Right atrium auricular region (tissue), 2 donors: ENCODE measurements at regions not wholly inside any gene's neighbourhood (a gene's known extent, or its start where the extent isn't known, plus 50 kb on each side); places are given as distances from the start of the nearest gene placed in this dataset.
A peak's percentile ranks its signal among the peaks of the same experiment; 100 is the strongest.
"Not testable (repeated sequence)": the region's sequence is repeated elsewhere in the genome, so short reads cannot be mapped to it uniquely, and the experiment has no call there.

Experiments used
- DNase-seq: peaks from one replicate; pipeline ENCODE4 v3.0.0-alpha.2; 2019; ENCODE audit warnings: low spot score
- H3K27ac ChIP-seq, 2 donors: fragments of 200-600 bp; sonication (generic); 1 replicate in 1 of 2; 2 replicates in 1 of 2; pipeline ENCODE4 v1.5.1; 2016 to 2019
- H3K27me3 ChIP-seq, 2 donors: fragments of 200-600 bp; sonication (generic); one replicate each; pipeline versions ENCODE4 v1.5.1 to v1.6.0; 2017 to 2019
- H3K36me3 ChIP-seq: fragments of 200-600 bp; sonication (generic); one replicate; pipeline ENCODE4 v1.5.1; 2016
- H3K4me1 ChIP-seq, 2 donors: fragments of 200-600 bp; sonication (generic); one replicate each; pipeline versions ENCODE4 v1.5.1 to v1.6.0; 2017 to 2019
- H3K4me3 ChIP-seq, 2 donors: fragments of 200-600 bp; sonication (generic); 1 replicate in 1 of 2; 2 replicates in 1 of 2; pipeline ENCODE4 v1.5.1; 2017 to 2019; ENCODE audit warnings: mild to moderate bottlenecking in 1 of 2, moderate library complexity in 1 of 2
- H3K9me3 ChIP-seq, 2 donors: fragments of 200-600 bp; sonication (generic); one replicate each; pipeline ENCODE4 v1.5.1; 2019
- CTCF ChIP-seq, 2 donors: fragments of 200-600 bp; sonication (generic); IDR thresholded peaks; one replicate each; pipeline ENCODE4 v1.5.1; 2019; ENCODE audit warnings: antibody characterized with exemption in 2 of 2

GRCh38 chr15:95024351-95024750, 793.0 kb downstream of the MCTP2 start:
- Histone ChIP-seq H3K4me3 (no peak overlapping the region), H3K4me1 (peaks cover 0 to under 1% of the 10 kb centered on the region in 2 donors), H3K36me3 (no peaks in the 10 kb centered on the region), H3K9me3 (peaks cover 0 to 11% of the 10 kb centered on the region in 2 donors), H3K27me3 (no peaks in the 10 kb centered on the region), H3K27ac (no peak overlapping the region)
- DNase-seq: no peak
- TF ChIP-seq CTCF (IDR thresholded peaks at IDR 0.05): peak in 1 of 2 donors; percentile 60

GRCh38 chr15:95025924-95026728, 794.8 kb downstream of the MCTP2 start:
- TF ChIP-seq CTCF (IDR thresholded peaks at IDR 0.05): peak in 1 of 2 donors; percentile 65
- Histone ChIP-seq H3K9me3 (peaks cover 0 to 19% of the 10 kb centered on the region in 2 donors), H3K4me1 (no peaks in the 10 kb centered on the region), H3K36me3 (no peaks in the 10 kb centered on the region), H3K4me3 (no peak overlapping the region), H3K27me3 (no peaks in the 10 kb centered on the region), H3K27ac (no peak overlapping the region)
- no peak for DNase-seq

- Histone ChIP-seq H3K36me3 (no peaks in the 10 kb centered on the region), H3K4me3 (no peak overlapping the region), H3K27ac (no peak overlapping the region), H3K4me1 (no peaks in the 10 kb centered on the region), H3K9me3 (peaks cover 0 to 10% of the 10 kb centered on the region in 2 donors), H3K27me3 (no peaks in the 10 kb centered on the region)
- TF ChIP-seq CTCF (IDR thresholded peaks at IDR 0.05): no peak
- DNase-seq: no peak
These were observed 796.6 kb downstream of the MCTP2 start for GRCh38 chr15:95027981-95028380.

- H3K4me3 ChIP-seq: no peak overlapping the region
- H3K27me3 ChIP-seq: no peaks in the 10 kb centered on the region
- H3K4me1 ChIP-seq: no peaks in the 10 kb centered on the region
- DNase-seq: no peak
- H3K9me3 ChIP-seq: peaks cover 0 to 10% of the 10 kb centered on the region in 2 donors
- no peaks in the 10 kb centered on the region for H3K36me3 ChIP-seq
- TF ChIP-seq CTCF (IDR thresholded peaks at IDR 0.05): no peak
- H3K27ac ChIP-seq: no peak overlapping the region
These were observed 800.8 kb downstream of the MCTP2 start for GRCh38 chr15:95032156-95032555.

GRCh38 chr15:95035106-95035505, 803.7 kb downstream of the MCTP2 start:
- no peak for TF ChIP-seq CTCF (IDR thresholded peaks at IDR 0.05)
- Histone ChIP-seq H3K4me3 (no peak overlapping the region), H3K36me3 (no peaks in the 10 kb centered on the region), H3K9me3 (peaks cover 0 to 10% of the 10 kb centered on the region in 2 donors), H3K27ac (no peak overlapping the region), H3K4me1 (no peaks in the 10 kb centered on the region), H3K27me3 (no peaks in the 10 kb centered on the region)
- DNase-seq: no peak

GRCh38 chr15:95041297-95041696, 809.9 kb downstream of the MCTP2 start:
- Histone ChIP-seq H3K36me3 (no peaks in the 10 kb centered on the region), H3K4me3 (no peak overlapping the region), H3K27me3 (no peaks in the 10 kb centered on the region), H3K9me3 (no peaks in the 10 kb centered on the region), H3K4me1 (no peaks in the 10 kb centered on the region), H3K27ac (no peak overlapping the region)
- DNase-seq: no peak
- TF ChIP-seq CTCF (IDR thresholded peaks at IDR 0.05): no peak

GRCh38 chr15:95043236-95043932, 812.0 kb downstream of the MCTP2 start:
- not testable (repeated sequence) for H3K27ac ChIP-seq, H3K27me3 ChIP-seq, DNase-seq, H3K9me3 ChIP-seq, H3K4me3 ChIP-seq, H3K4me1 ChIP-seq, H3K36me3 ChIP-seq
